Body of pancreas (tissue), 4 donors: ENCODE measurements at regions not wholly inside any gene's neighbourhood (a gene's known extent, or its start where the extent isn't known, plus 50 kb on each side); places are given as distances from the start of the nearest gene placed in this dataset.

Experiments used
- CTCF ChIP-seq, 7 experiments: fragments of 450-650 bp in 4 of 7; fragments of 200-600 bp in 3 of 7; sonication (generic) in 3 of 7; IDR thresholded peaks; one replicate each; pipeline ENCODE4 v1.5.1; 2016 to 2019; ENCODE audit warnings: antibody characterized with exemption in 7 of 7
- POLR2A ChIP-seq, 3 donors: fragments of 450-650 bp; IDR thresholded peaks; one replicate each; pipeline ENCODE4 v1.6.1; 2016; ENCODE audit warnings: antibody characterized with exemption in 3 of 3, mild to moderate bottlenecking in 2 of 3

- no peak for TF ChIP-seq CTCF (IDR thresholded peaks at IDR 0.05)
- no peak for TF ChIP-seq POLR2A (IDR thresholded peaks at IDR 0.05)
Measured at GRCh38 chr12:124684971-124685688, 117.7 kb upstream of the NCOR2 start.
